GM12878 (cell line): ENCODE measurements at regions not wholly inside any gene's neighbourhood (a gene's known extent, or its start where the extent isn't known, plus 50 kb on each side); places are given as distances from the start of the nearest gene placed in this dataset.
"Not testable (repeated sequence)": the region's sequence is repeated elsewhere in the genome, so short reads cannot be mapped to it uniquely, and the experiment has no call there.

Source experiments
- ATAC-seq: fragments of 200-7000 bp; cut with Tn5 transposase; 3 replicates; pipeline ENCODE4 v1.9.1; 2020; ENCODE audit warnings: mild to moderate bottlenecking, moderate library complexity
- BruUV-seq: library from RNA; stranded (reverse); fragments of 400-500 nt; replicated peaks from 2 replicates; lab custom pipeline; 2021; lab: Mats Ljungman, UMichigan
- CTCF ChIA-PET: fragments of 300-600 bp; sonication (Branson Sonifier 250); formaldehyde crosslinking; extraction: SDS; loops from one replicate; lab custom pipeline; 2021; ENCODE audit warnings: inconsistent platforms; lab: Yijun Ruan, JAX
- POLR2A ChIA-PET: fragments of 350-600 bp; formaldehyde crosslinking; extraction: SDS; loops from one replicate; lab custom pipeline; 2021; ENCODE audit warnings: inconsistent platforms; lab: Charles Lee
- RAD21 ChIA-PET: fragments of 300-600 bp; sonication (Branson Sonifier 250); formaldehyde crosslinking; loops from one replicate; lab custom pipeline; 2023; ENCODE audit warnings: antibody characterized with exemption; ENCODE audit not compliant: unreplicated experiment; lab: Charles Lee
- SMC1A ChIA-PET: fragments of 300-600 bp; sonication (Branson Sonifier 250); formaldehyde crosslinking; loops from one replicate; lab custom pipeline; 2023; ENCODE audit not compliant: unreplicated experiment, uncharacterized antibody; lab: Charles Lee
- DNase-seq: peaks from one replicate; pipeline ENCODE4 v3.0.0-alpha.2; 2011; ENCODE audit warnings: low read depth, low spot score
- FAIRE-seq: peaks from 3 replicates; lab custom pipeline; 2011; peaks lifted over from hg19 to GRCh38; lab: Jason Lieb, UNC
- H2AFZ ChIP-seq: 2 replicates; pipeline ENCODE4 v1.6.0; 2011; ENCODE audit warnings: low read depth, low read length, control low read depth; ENCODE audit not compliant: control insufficient read depth
- H3K27ac ChIP-seq: 2 replicates; pipeline ENCODE4 v1.5.1; 2011; ENCODE audit warnings: control low read depth; ENCODE audit not compliant: control insufficient read depth, insufficient read depth
- H3K27me3 ChIP-seq, 2 experiments: replicated peaks in 1 of 2; 2 replicates each; pipeline versions ENCODE4 v1.6.0 to v1.6.1; 2011; ENCODE audit warnings: low read length in 1 of 2; ENCODE audit not compliant: control insufficient read depth in 2 of 2, insufficient read depth in 2 of 2
- H3K36me3 ChIP-seq, 2 experiments: 2 replicates each; pipeline ENCODE4 v1.5.1; 2011; ENCODE audit warnings: low read length in 1 of 2; ENCODE audit not compliant: control insufficient read depth in 2 of 2, insufficient read depth in 2 of 2
- H3K4me1 ChIP-seq: 2 replicates; pipeline ENCODE4 v1.6.1; 2011; ENCODE audit warnings: mild to moderate bottlenecking, low read length, moderate library complexity, mixed read lengths; ENCODE audit not compliant: control insufficient read depth, insufficient read depth
- H3K4me2 ChIP-seq: 2 replicates; pipeline ENCODE4 v1.6.0; 2011; ENCODE audit warnings: control low read depth; ENCODE audit not compliant: control insufficient read depth, insufficient read depth
- H3K4me3 ChIP-seq: fragments of 200-600 bp; sonication (generic); 2 replicates; pipeline ENCODE4 v1.5.1; 2016
- H3K79me2 ChIP-seq: 2 replicates; pipeline ENCODE4 v1.6.0; 2011; ENCODE audit warnings: low read length; ENCODE audit not compliant: control insufficient read depth, insufficient read depth
- H3K9ac ChIP-seq: 2 replicates; pipeline ENCODE4 v1.8.0; 2011; ENCODE audit warnings: low read length, control low read depth, mixed read lengths; ENCODE audit not compliant: control insufficient read depth, insufficient read depth
- H3K9me3 ChIP-seq: replicated peaks from 3 replicates; pipeline ENCODE4 v1.5.1; 2011; ENCODE audit warnings: mild to moderate bottlenecking, low read length; ENCODE audit not compliant: control insufficient read depth, insufficient read depth
- H4K20me1 ChIP-seq: 2 replicates; pipeline ENCODE4 v1.6.0; 2011; ENCODE audit not compliant: control insufficient read depth, insufficient read depth
- CHD1 ChIP-seq: IDR thresholded peaks from 2 replicates; pipeline ENCODE4 v1.6.1; 2012; ENCODE audit warnings: low read depth, low read length, improper control_type of control experiment
- HDAC6 ChIP-seq: fragments of 200-600 bp; sonication (generic); IDR thresholded peaks from one replicate; pipeline ENCODE4 v1.8.0; 2017; ENCODE audit warnings: antibody characterized with exemption; ENCODE audit not compliant: unreplicated experiment
- KLF5 ChIP-seq: fragments of 450-650 bp; IDR thresholded peaks from 2 replicates; pipeline ENCODE4 v1.6.1; 2014; ENCODE audit warnings: mild to moderate bottlenecking; ENCODE audit not compliant: partially characterized antibody
- MYB ChIP-seq: fragments of 150-350 bp; IDR thresholded peaks from 2 replicates; pipeline ENCODE4 v1.6.1; 2014; ENCODE audit warnings: mild to moderate bottlenecking, low read depth, low read length, borderline replicate concordance
- NFIC ChIP-seq: IDR thresholded peaks from 2 replicates; pipeline ENCODE4 v1.6.1; 2012; ENCODE audit warnings: low read depth, mild to moderate bottlenecking, inconsistent platforms, low read length, moderate library complexity
- NR2F1 ChIP-seq: fragments of 450-650 bp; conservative IDR thresholded peaks from 2 replicates; pipeline ENCODE4 v1.6.1; 2017; ENCODE audit warnings: mild to moderate bottlenecking
- SMAD1 ChIP-seq: fragments of 450-650 bp; IDR thresholded peaks from 2 replicates; pipeline ENCODE4 v1.6.1; 2018; ENCODE audit warnings: mild to moderate bottlenecking, low read depth; ENCODE audit not compliant: partially characterized antibody
- STAT3 ChIP-seq: IDR thresholded peaks from 2 replicates; pipeline ENCODE4 v1.6.1; 2011; ENCODE audit warnings: low read depth, low read length, improper control_type of control experiment
- ZNF207 ChIP-seq: fragments of 450-650 bp; IDR thresholded peaks from 2 replicates; pipeline ENCODE4 v1.6.1; 2014; ENCODE audit warnings: antibody characterized with exemption, mild to moderate bottlenecking, borderline replicate concordance
- ZNF384 ChIP-seq: IDR thresholded peaks from 2 replicates; pipeline ENCODE4 v1.6.1; 2012; ENCODE audit warnings: low read depth, mild to moderate bottlenecking, low read length, improper control_type of control experiment, borderline replicate concordance
- WGBS: methylation state at CpG from one replicate; pipeline ENCODE4 v1.1.6; 2016; ENCODE audit warnings: low lambda C conversion rate; ENCODE audit not compliant: insufficient replicate concordance, insufficient coverage; ENCODE audit errors: missing lambda C conversion rate; 5-methylcytosine and 5-hydroxymethylcytosine counted together
- in situ Hi-C: fragments of 300-500 bp; cut with MboI; formaldehyde crosslinking; loops from 9 replicates; pipeline ENCODE4 v1.14.3; 2018; ENCODE audit warnings: mixed read lengths
- intact Hi-C: fragments of 100-400 bp; cut with micrococcal nuclease; formaldehyde crosslinking; loops from one replicate; pipeline ENCODE4 v1.14.2; 2022; ENCODE audit not compliant: unreplicated experiment
- TF ChIP-seq, protein P1 (sequence below): fragments of 450-650 bp; IDR thresholded peaks from 2 replicates; pipeline ENCODE4 v1.6.1; 2017; ENCODE audit warnings: low read depth, mild to moderate bottlenecking, moderate library complexity
- TF ChIP-seq, protein P2 (sequence below): fragments of 450-650 bp; IDR thresholded peaks from 2 replicates; pipeline ENCODE4 v1.6.1; 2017; ENCODE audit warnings: mild to moderate bottlenecking
- TF ChIP-seq, protein P3 (sequence below): IDR thresholded peaks from 2 replicates; pipeline ENCODE4 v1.6.1; 2011; ENCODE audit warnings: low read depth, low read length, improper control_type of control experiment, borderline replicate concordance

DNA sequence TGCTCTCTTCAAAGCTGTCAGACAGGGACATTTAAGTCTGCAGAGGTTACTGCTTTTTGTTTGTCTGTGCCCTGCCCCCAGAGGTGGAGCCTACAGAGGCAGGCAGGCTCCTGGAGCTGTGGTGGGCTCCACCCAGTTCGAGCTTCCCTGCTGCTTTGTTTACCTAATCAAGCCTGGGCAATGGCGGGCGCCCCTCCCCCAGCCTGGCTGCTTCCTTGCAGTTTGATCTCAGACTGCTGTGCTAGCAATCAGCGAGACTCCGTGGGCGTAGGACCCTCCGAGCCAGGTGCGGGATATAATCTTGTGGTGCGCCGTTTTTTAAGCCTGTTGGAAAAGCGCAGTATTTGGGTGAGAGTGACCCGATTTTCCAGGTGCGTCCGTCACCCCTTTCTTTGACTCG, 148.3 kb upstream of the SEMA3D start:
- H3K27ac ChIP-seq, H3K4me3 ChIP-seq, H4K20me1 ChIP-seq, H3K4me2 ChIP-seq, H3K27me3 ChIP-seq, in situ Hi-C loops, BruUV-seq, DNase-seq, H3K9me3 ChIP-seq, H3K9ac ChIP-seq, ATAC-seq, intact Hi-C loops, FAIRE-seq, H3K36me3 ChIP-seq, H3K79me2 ChIP-seq, RAD21 ChIA-PET, H2AFZ ChIP-seq, H3K4me1 ChIP-seq, POLR2A ChIA-PET, SMC1A ChIA-PET, CTCF ChIA-PET: not testable (repeated sequence)
- 25% methylated on average over 11 of the region's 15 CpGs for WGBS

DNA sequence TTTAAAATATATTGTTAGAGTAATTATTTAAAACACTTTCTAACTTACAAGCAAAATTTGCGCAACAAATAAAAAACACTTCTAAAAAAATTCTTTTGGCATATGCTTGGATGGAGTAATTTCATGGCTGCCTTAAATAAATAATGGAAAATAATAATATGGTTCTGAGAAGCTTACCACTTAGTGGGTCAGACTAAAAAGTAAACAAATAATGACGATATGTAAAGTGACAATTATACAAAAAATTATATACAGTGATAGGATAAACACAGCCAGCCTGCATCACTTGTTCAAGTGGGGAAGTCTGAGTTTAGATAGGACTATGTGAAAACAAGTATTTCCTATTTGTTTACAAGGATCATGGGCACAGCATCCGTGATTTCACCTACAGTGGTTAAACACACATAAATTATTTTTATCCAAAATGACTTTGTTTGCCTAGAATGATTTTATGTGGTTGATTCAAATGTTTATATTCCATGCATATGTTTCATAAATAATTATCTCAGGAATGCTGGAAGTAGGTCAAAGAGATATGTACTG, 141.7 kb upstream of the SEMA3D start:
- ChIA-PET RAD21 (no interaction called here), POLR2A (no interaction called here), CTCF (no interaction called here), SMC1A (no interaction called here)
- Histone ChIP-seq H4K20me1 (no peaks in the 10 kb centered on the region), H3K4me3 (no peak overlapping the region), H3K4me1 (no peaks in the 10 kb centered on the region), H3K27me3 (no peaks in the 10 kb centered on the region), H3K9me3 (no peaks in the 10 kb centered on the region), H3K27ac (no peak overlapping the region), H3K4me2 (no peak overlapping the region), H2AFZ (no peak overlapping the region), H3K79me2 (no peaks in the 10 kb centered on the region), H3K9ac (no peak overlapping the region), H3K36me3 (no peaks in the 10 kb centered on the region)
- DNase-seq (no peak), FAIRE-seq (no peak), ATAC-seq (no peak)
- in situ Hi-C loops: no loop called here
- no TSS peak for BruUV-seq
- WGBS: 31% methylated on average over 3 of the region's 3 CpGs
- intact Hi-C loops: no loop called here
- TF ChIP-seq, protein P1, sequence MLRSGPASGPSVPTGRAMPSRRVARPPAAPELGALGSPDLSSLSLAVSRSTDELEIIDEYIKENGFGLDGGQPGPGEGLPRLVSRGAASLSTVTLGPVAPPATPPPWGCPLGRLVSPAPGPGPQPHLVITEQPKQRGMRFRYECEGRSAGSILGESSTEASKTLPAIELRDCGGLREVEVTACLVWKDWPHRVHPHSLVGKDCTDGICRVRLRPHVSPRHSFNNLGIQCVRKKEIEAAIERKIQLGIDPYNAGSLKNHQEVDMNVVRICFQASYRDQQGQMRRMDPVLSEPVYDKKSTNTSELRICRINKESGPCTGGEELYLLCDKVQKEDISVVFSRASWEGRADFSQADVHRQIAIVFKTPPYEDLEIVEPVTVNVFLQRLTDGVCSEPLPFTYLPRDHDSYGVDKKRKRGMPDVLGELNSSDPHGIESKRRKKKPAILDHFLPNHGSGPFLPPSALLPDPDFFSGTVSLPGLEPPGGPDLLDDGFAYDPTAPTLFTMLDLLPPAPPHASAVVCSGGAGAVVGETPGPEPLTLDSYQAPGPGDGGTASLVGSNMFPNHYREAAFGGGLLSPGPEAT: no peak
- TF ChIP-seq SMAD1 (no peak), MYB (no peak), ZNF207 (no peak), KLF5 (no peak), NR2F1 (no peak), ZNF384 (no peak), STAT3 (no peak), HDAC6 (no peak), NFIC (no peak), CHD1 (no peak)
- TF ChIP-seq, protein P2, sequence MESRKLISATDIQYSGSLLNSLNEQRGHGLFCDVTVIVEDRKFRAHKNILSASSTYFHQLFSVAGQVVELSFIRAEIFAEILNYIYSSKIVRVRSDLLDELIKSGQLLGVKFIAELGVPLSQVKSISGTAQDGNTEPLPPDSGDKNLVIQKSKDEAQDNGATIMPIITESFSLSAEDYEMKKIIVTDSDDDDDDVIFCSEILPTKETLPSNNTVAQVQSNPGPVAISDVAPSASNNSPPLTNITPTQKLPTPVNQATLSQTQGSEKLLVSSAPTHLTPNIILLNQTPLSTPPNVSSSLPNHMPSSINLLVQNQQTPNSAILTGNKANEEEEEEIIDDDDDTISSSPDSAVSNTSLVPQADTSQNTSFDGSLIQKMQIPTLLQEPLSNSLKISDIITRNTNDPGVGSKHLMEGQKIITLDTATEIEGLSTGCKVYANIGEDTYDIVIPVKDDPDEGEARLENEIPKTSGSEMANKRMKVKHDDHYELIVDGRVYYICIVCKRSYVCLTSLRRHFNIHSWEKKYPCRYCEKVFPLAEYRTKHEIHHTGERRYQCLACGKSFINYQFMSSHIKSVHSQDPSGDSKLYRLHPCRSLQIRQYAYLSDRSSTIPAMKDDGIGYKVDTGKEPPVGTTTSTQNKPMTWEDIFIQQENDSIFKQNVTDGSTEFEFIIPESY: no peak
- TF ChIP-seq, protein P3, sequence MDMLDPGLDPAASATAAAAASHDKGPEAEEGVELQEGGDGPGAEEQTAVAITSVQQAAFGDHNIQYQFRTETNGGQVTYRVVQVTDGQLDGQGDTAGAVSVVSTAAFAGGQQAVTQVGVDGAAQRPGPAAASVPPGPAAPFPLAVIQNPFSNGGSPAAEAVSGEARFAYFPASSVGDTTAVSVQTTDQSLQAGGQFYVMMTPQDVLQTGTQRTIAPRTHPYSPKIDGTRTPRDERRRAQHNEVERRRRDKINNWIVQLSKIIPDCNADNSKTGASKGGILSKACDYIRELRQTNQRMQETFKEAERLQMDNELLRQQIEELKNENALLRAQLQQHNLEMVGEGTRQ: no peak
